DMS 273 (cell line): ENCODE measurements at regions not wholly inside any gene's neighbourhood (a gene's known extent, or its start where the extent isn't known, plus 50 kb on each side); places are given as distances from the start of the nearest gene placed in this dataset.
"Not testable (repeated sequence)": the region's sequence is repeated elsewhere in the genome, so short reads cannot be mapped to it uniquely, and the experiment has no call there.

Experiments used
- DNase-seq: peaks from one replicate; lab custom pipeline; 2025; ENCODE audit not compliant: unreplicated experiment; lab: John Stamatoyannopoulos, UW

GRCh38 chr17:77332981-77333685, 192.4 kb downstream of the SEC14L1 start:
- peak; percentile 29 for DNase-seq

DNA sequence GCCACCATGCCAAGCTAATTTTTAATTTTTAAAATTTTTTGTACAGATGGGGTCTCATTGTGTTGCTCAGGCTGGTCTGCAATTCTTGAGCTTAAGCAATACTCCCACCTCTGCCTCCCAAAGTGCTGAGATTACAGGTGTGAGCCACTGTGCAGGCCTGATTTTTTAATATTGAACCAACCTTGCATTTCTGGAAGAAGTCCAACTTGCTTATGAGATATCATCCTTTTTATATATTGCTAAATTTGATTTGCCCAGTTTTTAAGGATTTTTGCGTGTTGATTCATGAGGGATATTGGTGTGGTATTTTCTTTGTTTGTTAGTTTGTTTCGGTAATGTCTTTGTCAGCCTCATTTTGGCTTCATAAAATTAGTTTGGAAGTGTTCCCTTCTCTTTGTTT, 196.4 kb downstream of the SEC14L1 start:
- no peak for DNase-seq

DNA sequence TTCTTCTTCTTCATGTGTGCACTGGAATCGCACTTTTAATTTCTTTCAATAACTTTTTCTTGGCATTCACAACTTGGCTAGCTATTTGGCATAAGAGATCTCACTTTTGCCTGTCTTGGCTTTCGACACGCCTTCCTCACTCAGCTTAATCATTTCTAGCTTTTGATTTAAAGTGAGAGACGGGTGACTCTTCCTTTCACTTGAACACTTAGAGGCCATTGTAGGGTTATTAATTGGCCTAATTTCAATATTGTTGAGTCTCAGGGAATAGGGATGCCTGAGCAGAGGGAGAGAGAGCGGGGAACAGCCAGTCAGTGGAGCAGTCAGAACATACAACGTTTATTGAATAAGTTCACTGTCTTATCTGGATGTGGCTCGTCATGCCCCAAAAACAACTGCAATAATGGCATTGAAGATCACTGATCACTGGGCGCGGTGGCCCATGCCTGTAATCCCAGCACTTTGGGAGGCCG, 200.3 kb downstream of the SEC14L1 start:
- no peak for DNase-seq

- not testable (repeated sequence) for DNase-seq
Measured at GRCh38 chr17:77342656-77342990, 201.9 kb downstream of the SEC14L1 start.

GRCh38 chr17:77343031-77343800, 202.4 kb downstream of the SEC14L1 start:
- DNase-seq, result no peak

- DNase-seq, result no peak
Measured at GRCh38 chr17:77344038-77344437, 203.3 kb downstream of the SEC14L1 start.

- no peak for DNase-seq
Measured at GRCh38 chr17:77345260-77345910, 204.6 kb downstream of the SEC14L1 start.

DNA sequence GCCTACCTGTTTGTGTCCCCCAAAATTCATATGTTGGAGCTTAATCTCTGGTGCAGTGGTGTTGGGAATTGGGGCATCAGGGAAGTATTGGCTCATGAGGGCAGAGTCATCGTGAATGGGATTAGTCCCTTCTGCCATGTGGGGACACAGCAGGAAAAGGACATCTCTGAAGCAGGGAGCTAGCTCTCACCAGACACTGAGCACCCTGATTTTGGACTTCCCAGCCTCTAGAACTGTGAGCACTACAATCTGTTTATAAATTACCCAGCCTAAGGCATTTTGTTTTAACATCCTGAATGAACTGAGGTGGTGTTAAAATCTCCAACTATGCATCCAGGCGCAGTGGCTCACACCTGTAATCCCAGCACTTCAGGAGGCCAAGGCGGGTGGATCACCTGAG, 206.0 kb downstream of the SEC14L1 start:
- no peak for DNase-seq

GRCh38 chr17:77347544-77347943, 206.8 kb downstream of the SEC14L1 start:
- no peak for DNase-seq

GRCh38 chr17:77349976-77350830, 209.4 kb downstream of the SEC14L1 start:
- DNase-seq, result no peak

- no peak for DNase-seq
Measured at GRCh38 chr17:77352441-77352840, 211.7 kb downstream of the SEC14L1 start.

DNA sequence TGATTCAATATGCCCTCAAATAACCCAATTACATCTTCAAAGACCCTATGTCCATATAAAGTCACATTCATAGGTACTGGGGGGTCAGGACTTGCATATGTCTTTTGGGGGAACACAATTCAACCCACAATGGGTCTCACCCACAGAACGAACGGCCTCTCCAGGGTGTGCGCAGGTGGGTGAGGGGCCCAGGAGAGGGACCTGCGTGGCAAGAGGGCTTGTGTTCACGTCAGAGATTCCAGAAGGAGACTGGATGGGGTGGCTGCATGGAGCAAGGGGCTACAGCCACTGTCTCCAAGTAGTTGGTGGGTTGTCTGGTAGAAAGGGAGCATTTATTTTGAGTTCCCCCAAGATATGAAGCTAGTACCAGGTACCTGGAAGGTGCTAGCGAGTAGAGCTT, 212.2 kb downstream of the SEC14L1 start:
- no peak for DNase-seq

DNA sequence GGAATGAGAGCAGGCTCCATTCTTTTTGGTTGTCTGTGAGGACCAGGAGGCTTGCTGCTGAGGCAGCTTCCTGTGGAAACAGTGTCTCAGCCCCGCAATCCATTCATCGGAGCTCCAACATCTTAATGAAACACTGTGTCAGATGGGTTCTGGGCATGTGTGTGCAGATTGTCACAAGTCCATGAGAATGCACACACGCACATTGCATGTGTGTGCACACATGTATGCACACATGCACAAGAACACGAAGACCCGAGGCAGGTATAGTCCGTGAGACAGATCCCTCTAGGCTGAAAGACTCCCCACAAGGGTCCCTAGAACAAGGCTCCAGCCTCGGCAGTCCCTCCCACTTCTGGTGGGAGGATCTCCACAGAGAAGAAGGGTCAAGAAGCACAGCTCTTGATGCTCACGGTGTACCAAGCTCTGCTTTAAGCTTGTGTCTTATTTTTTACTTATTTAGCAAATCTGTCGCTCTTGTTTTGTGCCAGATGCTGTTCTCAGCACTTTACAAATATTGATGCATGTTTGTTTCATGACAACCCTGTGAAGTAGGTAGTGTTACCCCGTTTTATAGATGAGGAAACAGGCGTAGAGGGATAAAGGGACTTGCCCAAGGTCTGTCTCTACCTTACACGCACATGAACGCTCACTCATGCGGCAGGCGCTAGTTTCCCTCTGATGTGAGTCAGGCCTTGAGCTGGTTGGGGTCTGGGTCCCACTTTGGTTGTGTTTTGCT, 213.1 kb downstream of the SEC14L1 start:
- no peak for DNase-seq

DNA sequence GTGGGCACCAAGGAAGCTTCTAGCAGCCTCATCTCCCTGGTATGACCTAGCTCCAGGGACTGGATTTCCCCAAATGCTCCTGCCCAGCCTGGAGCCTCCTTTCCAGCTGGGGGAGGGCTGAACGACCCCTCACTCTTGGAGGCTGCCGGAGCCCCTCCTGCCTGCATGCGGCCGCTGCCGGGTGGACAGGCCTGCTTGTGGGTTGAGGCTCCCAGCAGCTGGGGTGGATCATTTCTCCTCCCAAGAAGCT, 213.6 kb downstream of the SEC14L1 start:
- DNase-seq, result no peak

GRCh38 chr17:77354670-77355455, 214.1 kb downstream of the SEC14L1 start:
- DNase-seq, result peak; percentile 31

DNA sequence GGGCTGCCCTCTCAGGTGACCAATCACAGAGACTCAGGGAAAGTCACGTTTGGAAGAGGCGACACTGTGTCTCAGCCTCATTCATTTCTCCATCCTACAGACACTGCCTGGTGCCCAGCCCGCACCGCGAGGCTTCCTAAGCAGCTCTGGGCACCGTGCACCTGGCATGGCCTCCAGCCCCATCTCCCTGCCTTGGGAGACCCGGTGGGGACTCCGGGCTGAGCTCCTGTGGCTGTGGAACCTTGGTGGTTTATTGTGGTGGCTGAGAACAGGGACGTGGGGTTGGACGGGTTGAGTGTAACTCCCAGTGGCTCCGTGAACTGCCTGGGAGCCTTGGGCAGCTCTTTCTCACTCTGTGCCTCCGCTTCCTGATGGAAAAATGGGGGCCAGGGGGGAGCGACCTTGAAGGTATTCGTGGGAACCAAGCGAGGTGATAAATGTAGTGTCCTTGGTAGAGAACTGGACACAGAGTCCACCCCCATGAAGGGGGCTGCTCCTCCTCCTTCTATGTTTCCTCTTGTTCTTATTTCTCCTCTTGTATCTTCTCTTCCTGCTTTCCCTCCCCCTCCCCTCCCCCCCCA, 215.4 kb downstream of the SEC14L1 start:
- no peak for DNase-seq

GRCh38 chr17:77356690-77357201, 216.0 kb downstream of the SEC14L1 start:
- no peak for DNase-seq

GRCh38 chr17:77358801-77359200, 218.0 kb downstream of the SEC14L1 start:
- no peak for DNase-seq

DNA sequence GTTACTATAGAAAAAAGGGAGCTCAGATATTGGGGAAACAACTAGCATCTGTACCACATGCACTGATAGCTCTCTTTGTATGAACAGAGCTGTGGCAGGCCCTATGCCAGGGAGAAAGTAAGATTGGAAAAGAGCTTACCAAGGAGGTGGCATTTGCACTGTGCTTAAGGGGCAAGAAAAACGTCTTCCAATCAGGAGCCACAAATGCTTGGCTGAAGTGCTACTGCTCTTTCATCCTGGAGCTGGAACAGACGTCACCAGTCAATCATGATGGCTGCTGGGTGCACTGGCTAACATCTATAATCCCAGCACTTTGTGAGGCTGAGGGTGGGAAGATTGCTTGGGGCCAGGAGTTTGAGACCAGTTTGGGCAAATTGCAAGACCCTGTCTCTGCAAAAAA, 218.5 kb downstream of the SEC14L1 start:
- no peak for DNase-seq
